ENCODE measurements at regions not wholly inside any gene's neighbourhood (a gene's known extent, or its start where the extent isn't known, plus 50 kb on each side); places are given as distances from the start of the nearest gene placed in this dataset.

- Mint-ChIP-seq H3K4me1 (no peaks in the 10 kb centered on the region), H3K27me3 (ENCODE audit: insufficient read depth, low read depth) (no peaks in the 10 kb centered on the region), H3K27ac (no peak overlapping the region), H3K4me3 (no peak overlapping the region), H3K9me3 (peaks cover 3% of the 10 kb centered on the region), H3K36me3 (peaks cover 2% of the 10 kb centered on the region)
- Histone ChIP-seq H3K4me1 (peaks cover 15% of the 10 kb centered on the region), H3K4me2 (peak overlapping the region; percentile 46), H3K27me3 (no peaks in the 10 kb centered on the region), H2AFZ (replicated peaks) (no peak overlapping the region), H3K36me3 (no peaks in the 10 kb centered on the region), H4K20me1 (ENCODE audit: low read depth) (no peaks in the 10 kb centered on the region), H3K9ac (no peak overlapping the region), H3F3A (ENCODE audit: low read depth) (peaks cover 8% of the 10 kb centered on the region), H3K9me3 (ENCODE audit: low read depth) (no peaks in the 10 kb centered on the region), H3K27ac (no peak overlapping the region), H3K4me3 (no peak overlapping the region), H3K79me2 (ENCODE audit: low read depth) (no peaks in the 10 kb centered on the region)
- peak; percentile 2 for DNase-seq (ENCODE audit: low spot score)
- TF ChIP-seq EZH2phosphoT487 (IDR thresholded peaks at IDR 0.05) (no peak), EZH2 (IDR thresholded peaks at IDR 0.05) (no peak), CTCF (IDR thresholded peaks at IDR 0.05) (no peak)
Measured at GRCh38 chr12:83954071-83954789, 958.4 kb downstream of the SLC6A15 start.

DNA sequence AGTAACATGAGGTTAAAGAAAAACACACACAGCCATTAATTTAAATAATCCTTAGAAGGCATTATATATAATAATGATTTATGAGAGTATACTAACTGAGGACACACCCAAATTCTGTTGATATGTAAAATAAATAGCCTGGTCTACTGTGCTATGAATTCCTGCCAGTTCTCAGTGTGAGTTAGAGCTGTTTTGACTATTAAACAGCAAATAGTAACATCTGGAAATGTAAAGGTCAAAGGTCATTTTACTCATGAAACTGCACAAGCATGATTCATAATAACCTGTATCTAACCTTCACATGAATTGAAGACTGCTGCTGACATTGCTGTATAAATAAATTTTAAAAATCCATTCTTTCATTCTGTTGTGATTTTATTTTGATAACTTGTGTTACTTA lies 966.7 kb downstream of the SLC6A15 start:
- DNase-seq (ENCODE audit: low spot score), result no peak
- Histone ChIP-seq H4K20me1 (ENCODE audit: low read depth) (no peaks in the 10 kb centered on the region), H3K27ac (no peak overlapping the region), H3K4me2 (no peak overlapping the region), H3K9ac (no peak overlapping the region), H3K27me3 (no peaks in the 10 kb centered on the region), H3K4me3 (no peak overlapping the region), H3K36me3 (no peaks in the 10 kb centered on the region), H3K9me3 (ENCODE audit: low read depth) (no peaks in the 10 kb centered on the region), H2AFZ (replicated peaks) (no peak overlapping the region), H3K79me2 (ENCODE audit: low read depth) (no peaks in the 10 kb centered on the region), H3F3A (ENCODE audit: low read depth) (no peaks in the 10 kb centered on the region), H3K4me1 (no peaks in the 10 kb centered on the region)
- TF ChIP-seq CTCF (IDR thresholded peaks at IDR 0.05) (no peak), EZH2phosphoT487 (IDR thresholded peaks at IDR 0.05) (no peak), EZH2 (IDR thresholded peaks at IDR 0.05) (no peak)
- Mint-ChIP-seq H3K4me1 (no peaks in the 10 kb centered on the region), H3K27me3 (ENCODE audit: insufficient read depth, low read depth) (no peaks in the 10 kb centered on the region), H3K9me3 (peaks cover 3% of the 10 kb centered on the region), H3K36me3 (peaks cover 2% of the 10 kb centered on the region), H3K4me3 (no peak overlapping the region), H3K27ac (no peak overlapping the region)

DNA sequence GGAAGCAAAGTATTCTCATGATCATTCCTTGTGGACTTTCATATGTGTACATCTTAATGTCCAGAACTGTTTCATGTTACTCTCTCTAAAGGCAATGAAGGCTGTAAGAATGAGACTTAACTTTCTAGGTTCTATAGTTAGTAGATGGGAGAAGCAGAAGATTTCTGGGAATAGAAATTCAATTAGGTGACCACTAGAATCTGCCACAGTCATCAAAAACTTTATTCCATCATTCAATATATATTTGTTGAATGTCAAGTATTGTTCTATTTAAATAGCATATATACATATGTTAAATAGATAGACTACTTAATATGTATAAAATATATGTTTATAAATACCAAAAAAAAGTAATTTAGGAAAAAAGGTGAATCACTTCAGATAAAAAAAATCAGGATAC lies 972.9 kb downstream of the SLC6A15 start:
- Histone ChIP-seq H2AFZ (replicated peaks) (no peak overlapping the region), H3K4me3 (no peak overlapping the region), H3K4me2 (no peak overlapping the region), H3K27me3 (no peaks in the 10 kb centered on the region), H3K9me3 (ENCODE audit: low read depth) (no peaks in the 10 kb centered on the region), H3K9ac (no peak overlapping the region), H3K36me3 (no peaks in the 10 kb centered on the region), H3F3A (ENCODE audit: low read depth) (no peaks in the 10 kb centered on the region), H3K79me2 (ENCODE audit: low read depth) (no peaks in the 10 kb centered on the region), H3K4me1 (no peaks in the 10 kb centered on the region), H4K20me1 (ENCODE audit: low read depth) (no peaks in the 10 kb centered on the region), H3K27ac (no peak overlapping the region)
- TF ChIP-seq CTCF (IDR thresholded peaks at IDR 0.05), result no peak
- no peak for TF ChIP-seq EZH2phosphoT487 (IDR thresholded peaks at IDR 0.05)
- no peak for TF ChIP-seq EZH2 (IDR thresholded peaks at IDR 0.05)
- H3K9me3 Mint-ChIP-seq, result no peaks in the 10 kb centered on the region
- H3K27me3 Mint-ChIP-seq (ENCODE audit: insufficient read depth, low read depth), result no peaks in the 10 kb centered on the region
- no peak overlapping the region for H3K27ac Mint-ChIP-seq
- H3K4me1 Mint-ChIP-seq, result no peaks in the 10 kb centered on the region
- no peaks in the 10 kb centered on the region for H3K36me3 Mint-ChIP-seq
- no peak overlapping the region for H3K4me3 Mint-ChIP-seq
- no peak for DNase-seq (ENCODE audit: low spot score)

Data from neural progenitor cell (in vitro differentiated cells).